ENCODE measurements at regions not wholly inside any gene's neighbourhood (a gene's known extent, or its start where the extent isn't known, plus 50 kb on each side); places are given as distances from the start of the nearest gene placed in this dataset.

GRCh38 chr20:50295762-50296449, 105.3 kb downstream of the CEBPB start:
- Histone ChIP-seq H3K27me3 (ENCODE audit: insufficient read depth, low read length) (no peaks in the 10 kb centered on the region), H3K4me1 (ENCODE audit: insufficient read depth, low read length) (peaks cover 51% of the 10 kb centered on the region), H3K9me3 (ENCODE audit: low read depth, low read length) (no peaks in the 10 kb centered on the region), H3K4me3 (ENCODE audit: low read length) (no peak overlapping the region)

GRCh38 chr20:50296450-50297375, 106.1 kb downstream of the CEBPB start:
- H3K4me1 ChIP-seq (ENCODE audit: insufficient read depth, low read length): peaks cover 43% of the 10 kb centered on the region
- H3K4me3 ChIP-seq (ENCODE audit: low read length): no peak overlapping the region
- H3K27me3 ChIP-seq (ENCODE audit: insufficient read depth, low read length): no peaks in the 10 kb centered on the region
- no peaks in the 10 kb centered on the region for H3K9me3 ChIP-seq (ENCODE audit: low read depth, low read length)

- Histone ChIP-seq H3K4me1 (ENCODE audit: insufficient read depth, low read length) (peaks cover 32% of the 10 kb centered on the region), H3K9me3 (ENCODE audit: low read depth, low read length) (no peaks in the 10 kb centered on the region), H3K4me3 (ENCODE audit: low read length) (no peak overlapping the region), H3K27me3 (ENCODE audit: insufficient read depth, low read length) (no peaks in the 10 kb centered on the region)
Observed at GRCh38 chr20:50297498-50298376, 107.1 kb downstream of the CEBPB start.

GRCh38 chr20:50298554-50299324, 108.1 kb downstream of the CEBPB start:
- Histone ChIP-seq H3K4me3 (ENCODE audit: low read length) (no peak overlapping the region), H3K27me3 (ENCODE audit: insufficient read depth, low read length) (no peaks in the 10 kb centered on the region), H3K4me1 (ENCODE audit: insufficient read depth, low read length) (peaks cover 27% of the 10 kb centered on the region), H3K9me3 (ENCODE audit: low read depth, low read length) (no peaks in the 10 kb centered on the region)

GRCh38 chr20:50299325-50299629, 108.6 kb downstream of the CEBPB start:
- Histone ChIP-seq H3K4me1 (ENCODE audit: insufficient read depth, low read length) (peaks cover 32% of the 10 kb centered on the region), H3K4me3 (ENCODE audit: low read length) (no peak overlapping the region), H3K9me3 (ENCODE audit: low read depth, low read length) (no peaks in the 10 kb centered on the region), H3K27me3 (ENCODE audit: insufficient read depth, low read length) (no peaks in the 10 kb centered on the region)

GRCh38 chr20:50301165-50301564, 110.5 kb downstream of the CEBPB start:
- Histone ChIP-seq H3K4me3 (ENCODE audit: low read length) (no peak overlapping the region), H3K27me3 (ENCODE audit: insufficient read depth, low read length) (no peaks in the 10 kb centered on the region), H3K9me3 (ENCODE audit: low read depth, low read length) (no peaks in the 10 kb centered on the region), H3K4me1 (ENCODE audit: insufficient read depth, low read length) (peaks cover 36% of the 10 kb centered on the region)

- no peak overlapping the region for H3K4me3 ChIP-seq (ENCODE audit: low read length)
- H3K9me3 ChIP-seq (ENCODE audit: low read depth, low read length): no peaks in the 10 kb centered on the region
- no peaks in the 10 kb centered on the region for H3K27me3 ChIP-seq (ENCODE audit: insufficient read depth, low read length)
- peaks cover 33% of the 10 kb centered on the region for H3K4me1 ChIP-seq (ENCODE audit: insufficient read depth, low read length)
Observed at GRCh38 chr20:50301712-50302111, 111.1 kb downstream of the CEBPB start.

- H3K9me3 ChIP-seq (ENCODE audit: low read depth, low read length): no peaks in the 10 kb centered on the region
- peaks cover 25% of the 10 kb centered on the region for H3K4me1 ChIP-seq (ENCODE audit: insufficient read depth, low read length)
- H3K27me3 ChIP-seq (ENCODE audit: insufficient read depth, low read length): no peaks in the 10 kb centered on the region
- no peak overlapping the region for H3K4me3 ChIP-seq (ENCODE audit: low read length)
Observed at GRCh38 chr20:50302341-50303057, 111.9 kb downstream of the CEBPB start.

- Histone ChIP-seq H3K4me1 (ENCODE audit: insufficient read depth, low read length) (peaks cover 21% of the 10 kb centered on the region), H3K9me3 (ENCODE audit: low read depth, low read length) (no peaks in the 10 kb centered on the region), H3K27me3 (ENCODE audit: insufficient read depth, low read length) (no peaks in the 10 kb centered on the region), H3K4me3 (ENCODE audit: low read length) (no peak overlapping the region)
Observed at GRCh38 chr20:50303573-50304500, 113.2 kb downstream of the CEBPB start.

GRCh38 chr20:50304501-50304856, 113.8 kb downstream of the CEBPB start:
- Histone ChIP-seq H3K27me3 (ENCODE audit: insufficient read depth, low read length) (no peaks in the 10 kb centered on the region), H3K4me3 (ENCODE audit: low read length) (no peak overlapping the region), H3K4me1 (ENCODE audit: insufficient read depth, low read length) (peaks cover 24% of the 10 kb centered on the region), H3K9me3 (ENCODE audit: low read depth, low read length) (no peaks in the 10 kb centered on the region)

- Histone ChIP-seq H3K4me3 (ENCODE audit: low read length) (no peak overlapping the region), H3K4me1 (ENCODE audit: insufficient read depth, low read length) (peaks cover 24% of the 10 kb centered on the region), H3K27me3 (ENCODE audit: insufficient read depth, low read length) (no peaks in the 10 kb centered on the region), H3K9me3 (ENCODE audit: low read depth, low read length) (no peaks in the 10 kb centered on the region)
Observed at GRCh38 chr20:50304923-50305635, 114.4 kb downstream of the CEBPB start.

GRCh38 chr20:50305636-50306477, 115.2 kb downstream of the CEBPB start:
- Histone ChIP-seq H3K27me3 (ENCODE audit: insufficient read depth, low read length) (no peaks in the 10 kb centered on the region), H3K9me3 (ENCODE audit: low read depth, low read length) (no peaks in the 10 kb centered on the region), H3K4me1 (ENCODE audit: insufficient read depth, low read length) (peaks cover 24% of the 10 kb centered on the region), H3K4me3 (ENCODE audit: low read length) (no peak overlapping the region)
